H1 (cell line): ENCODE measurements at regions not wholly inside any gene's neighbourhood (a gene's known extent, or its start where the extent isn't known, plus 50 kb on each side); places are given as distances from the start of the nearest gene placed in this dataset.

Experiments used
- CTCF ChIA-PET: fragments of 300-600 bp; sonication (Branson Sonifier 250); formaldehyde crosslinking; loops from one replicate; lab custom pipeline; 2021; ENCODE audit not compliant: partially characterized antibody; lab: Charles Lee
- POLR2A ChIA-PET: fragments of 300-600 bp; sonication (Branson Sonifier 250); formaldehyde crosslinking; loops from one replicate; lab custom pipeline; 2021; ENCODE audit warnings: inconsistent platforms; ENCODE audit not compliant: partially characterized antibody; lab: Charles Lee
- DNase-seq, 2 experiments: peaks; one replicate each; pipeline versions ENCODE4 v3.0.0 to v3.0.0-alpha.2; 2010 to 2022; ENCODE audit warnings: low spot score in 2 of 2, low read depth in 1 of 2, mixed read lengths in 1 of 2
- FAIRE-seq: peaks from 2 replicates; lab custom pipeline; 2011; peaks lifted over from hg19 to GRCh38; lab: Jason Lieb, UNC
- H2AFZ ChIP-seq: 2 replicates; pipeline ENCODE4 v1.8.1; 2012; ENCODE audit warnings: low read length, inconsistent platforms
- H2AK5ac ChIP-seq: 2 replicates; pipeline ENCODE4 v1.6.1; 2013; ENCODE audit warnings: low read depth, low read length
- H2BK120ac ChIP-seq: replicated peaks from 2 replicates; pipeline ENCODE3; 2013; ENCODE audit warnings: low read depth, low read length, inconsistent platforms
- H2BK12ac ChIP-seq: 2 replicates; pipeline ENCODE4 v1.6.1; 2013; ENCODE audit warnings: low read depth, low read length
- H2BK15ac ChIP-seq: 2 replicates; pipeline ENCODE4 v1.6.1; 2013; ENCODE audit warnings: low read length
- H2BK20ac ChIP-seq: 2 replicates; pipeline ENCODE4 v1.6.1; 2013; ENCODE audit warnings: low read length
- H2BK5ac ChIP-seq: 2 replicates; pipeline ENCODE4 v1.6.1; 2013; ENCODE audit warnings: low read depth, low read length
- H3K14ac ChIP-seq: 2 replicates; pipeline ENCODE4 v1.6.1; 2013; ENCODE audit warnings: inconsistent platforms; ENCODE audit not compliant: insufficient read length
- H3K18ac ChIP-seq: 2 replicates; pipeline ENCODE4 v1.6.1; 2013; ENCODE audit warnings: low read length; ENCODE audit errors: extremely low read depth
- H3K23ac ChIP-seq: 2 replicates; pipeline ENCODE4 v1.6.1; 2013; ENCODE audit warnings: inconsistent platforms; ENCODE audit not compliant: insufficient read length
- H3K23me2 ChIP-seq: 2 replicates; pipeline ENCODE4 v1.6.1; 2013; ENCODE audit warnings: low read depth, low read length
- H3K27ac ChIP-seq: 2 replicates; pipeline ENCODE4 v1.6.1; 2011; ENCODE audit warnings: low read depth, low read length, inconsistent platforms
- H3K27me3 ChIP-seq, 4 experiments: replicated peaks in 1 of 4; 1 replicate in 1 of 4; 2 replicates in 3 of 4; pipeline versions ENCODE4 v1.6.1 to v1.8.1; 2011 to 2013; ENCODE audit warnings: low read length in 3 of 4, mild to moderate bottlenecking in 3 of 4, inconsistent platforms in 2 of 4, mixed read lengths in 2 of 4, moderate library complexity in 1 of 4; ENCODE audit not compliant: control insufficient read depth in 3 of 4, insufficient read depth in 3 of 4; ENCODE audit errors: extremely low read depth in 1 of 4
- H3K36me3 ChIP-seq, 4 experiments: 2 replicates each; pipeline versions ENCODE4 v1.6.1 to v1.8.1; 2011 to 2013; ENCODE audit warnings: mild to moderate bottlenecking in 4 of 4, low read length in 3 of 4, moderate library complexity in 2 of 4, control low read depth in 1 of 4, inconsistent platforms in 1 of 4; ENCODE audit not compliant: insufficient read depth in 4 of 4, control insufficient read depth in 2 of 4
- H3K4ac ChIP-seq: replicated peaks from 2 replicates; pipeline ENCODE3; 2013; ENCODE audit warnings: low read length, low read depth, mixed read lengths, inconsistent platforms; ENCODE audit not compliant: insufficient read length
- H3K4me1 ChIP-seq, 4 experiments: replicated peaks in 1 of 4; 1 replicate in 1 of 4; 2 replicates in 3 of 4; pipeline versions ENCODE4 v1.6.1 to v1.8.1; 2011 to 2013; ENCODE audit warnings: low read length in 3 of 4, inconsistent platforms in 2 of 4, mixed read lengths in 1 of 4; ENCODE audit not compliant: insufficient read depth in 4 of 4, control insufficient read depth in 3 of 4
- H3K4me2 ChIP-seq, 2 experiments: 2 replicates each; pipeline versions ENCODE4 v1.6.1 to v1.8.1; 2011 to 2013; ENCODE audit warnings: low read depth in 2 of 2, low read length in 2 of 2, control low read depth in 1 of 2, inconsistent platforms in 1 of 2, mild to moderate bottlenecking in 1 of 2; ENCODE audit not compliant: insufficient read depth in 1 of 2
- H3K4me3 ChIP-seq, 4 experiments: fragments of 200-600, 300-600 bp in 1 of 4; sonication (generic), shearing (Covaris generic), sonication (Bioruptor Twin) in 1 of 4; 2 replicates each; pipeline versions ENCODE4 v1.5.1 to v1.8.1; 2011 to 2016; ENCODE audit warnings: low read length in 4 of 4, low read depth in 3 of 4, control low read depth in 2 of 4, inconsistent platforms in 2 of 4, mild to moderate bottlenecking in 2 of 4, mixed read lengths in 1 of 4, moderate library complexity in 1 of 4; ENCODE audit not compliant: insufficient read depth in 2 of 4; ENCODE audit errors: extremely low read depth in 1 of 4
- H3K56ac ChIP-seq: replicated peaks from 2 replicates; pipeline ENCODE3; 2013; ENCODE audit warnings: low read depth, mild to moderate bottlenecking, mixed read lengths, low read length, inconsistent platforms; ENCODE audit not compliant: insufficient read length
- H3K79me1 ChIP-seq: 2 replicates; pipeline ENCODE4 v1.6.1; 2013; ENCODE audit warnings: low read depth, low read length, control low read depth
- H3K79me2 ChIP-seq, 2 experiments: 2 replicates each; pipeline versions ENCODE4 v1.6.1 to v1.8.1; 2012 to 2013; ENCODE audit warnings: low read length in 2 of 2, mild to moderate bottlenecking in 2 of 2, inconsistent platforms in 1 of 2; ENCODE audit not compliant: insufficient read depth in 2 of 2, control insufficient read depth in 1 of 2
- H3K9ac ChIP-seq, 4 experiments: replicated peaks in 1 of 4; 1 replicate in 1 of 4; 2 replicates in 3 of 4; pipeline versions ENCODE4 v1.6.1 to v1.8.1; 2011 to 2013; ENCODE audit warnings: low read depth in 3 of 4, low read length in 3 of 4, control low read depth in 2 of 4, mild to moderate bottlenecking in 2 of 4, moderate library complexity in 2 of 4, inconsistent platforms in 1 of 4; ENCODE audit errors: extremely low read depth in 1 of 4
- H3K9me3 ChIP-seq, 2 experiments: 2 replicates each; pipeline versions ENCODE4 v1.6.1 to v1.8.1; 2012 to 2013; ENCODE audit warnings: mild to moderate bottlenecking in 2 of 2, moderate library complexity in 2 of 2, control low read depth in 1 of 2, inconsistent platforms in 1 of 2, low read depth in 1 of 2, low read length in 1 of 2, mixed read lengths in 1 of 2; ENCODE audit not compliant: insufficient read depth in 2 of 2
- H4K20me1 ChIP-seq, 2 experiments: replicated peaks in 1 of 2; 2 replicates each; pipeline versions ENCODE3 to v1.8.1; 2011 to 2013; ENCODE audit warnings: inconsistent platforms in 2 of 2, low read length in 2 of 2, mild to moderate bottlenecking in 1 of 2; ENCODE audit not compliant: insufficient read depth in 2 of 2, control insufficient read depth in 1 of 2
- H4K5ac ChIP-seq: 2 replicates; pipeline ENCODE4 v1.6.1; 2013; ENCODE audit warnings: low read length, low read depth, mixed read lengths, inconsistent platforms; ENCODE audit not compliant: insufficient read length
- H4K8ac ChIP-seq: 2 replicates; pipeline ENCODE4 v1.8.0; 2013; ENCODE audit warnings: mild to moderate bottlenecking, moderate library complexity, low read length, inconsistent platforms; ENCODE audit not compliant: insufficient read depth; ENCODE audit errors: extremely low read depth
- H4K91ac ChIP-seq: replicated peaks from 2 replicates; pipeline ENCODE3; 2013; ENCODE audit warnings: low read length, mixed read lengths, inconsistent platforms; ENCODE audit not compliant: insufficient read length
- ASH2L ChIP-seq: fragments of 200-600, 300-600 bp; sonication (generic); IDR thresholded peaks from one replicate; pipeline ENCODE4 v1.7.1; 2017; ENCODE audit warnings: low read length
- BACH1 ChIP-seq: IDR thresholded peaks from 2 replicates; pipeline ENCODE4 v1.6.1; 2012; ENCODE audit warnings: low read length, improper control_type of control experiment
- CEBPB ChIP-seq: IDR thresholded peaks from 2 replicates; pipeline ENCODE4 v1.6.1; 2012; ENCODE audit warnings: low read depth, low read length
- CHD2 ChIP-seq: IDR thresholded peaks from 2 replicates; pipeline ENCODE4 v1.6.1; 2012; ENCODE audit warnings: low read length, improper control_type of control experiment
- GTF2F1 ChIP-seq: IDR thresholded peaks from 2 replicates; pipeline ENCODE4 v1.6.1; 2012; ENCODE audit warnings: low read depth, low read length, improper control_type of control experiment, borderline replicate concordance
- HDAC6 ChIP-seq: IDR thresholded peaks from one replicate; pipeline ENCODE4 v1.7.1; 2012; ENCODE audit warnings: low read depth, mild to moderate bottlenecking, inconsistent platforms, low read length, moderate library complexity
- NRF1 ChIP-seq: IDR thresholded peaks from 2 replicates; pipeline ENCODE4 v1.6.1; 2011; ENCODE audit warnings: mild to moderate bottlenecking, low read depth, low read length, improper control_type of control experiment
- RAD21 ChIP-seq, 2 experiments: IDR thresholded peaks in 1 of 2; conservative IDR thresholded peaks in 1 of 2; 2 replicates each; pipeline ENCODE4 v1.6.1; 2011; ENCODE audit warnings: low read depth in 2 of 2, low read length in 2 of 2, improper control_type of control experiment in 1 of 2, inconsistent platforms in 1 of 2, mild to moderate bottlenecking in 1 of 2, moderate library complexity in 1 of 2
- SUZ12 ChIP-seq: fragments of 200-600 bp; sonication (generic); IDR thresholded peaks from 2 replicates; pipeline ENCODE4 v1.6.1; 2012; ENCODE audit warnings: mild to moderate bottlenecking, inconsistent platforms, low read length, moderate library complexity, mixed read lengths
- WGBS, 2 experiments: shearing (Covaris generic) in 1 of 2; methylation state at CpG; one replicate each; pipeline versions ENCODE4 v1.1.6 to v1.1.7; 2013 to 2015; ENCODE audit warnings: low lambda C conversion rate in 2 of 2, mixed read lengths in 2 of 2, inconsistent platforms in 1 of 2, low coverage in 1 of 2, missing lambda C conversion rate in 1 of 2; ENCODE audit not compliant: insufficient replicate concordance in 2 of 2, insufficient coverage in 1 of 2, insufficient read length in 1 of 2; ENCODE audit errors: extremely low coverage in 1 of 2, missing lambda C conversion rate in 1 of 2; 5-methylcytosine and 5-hydroxymethylcytosine counted together
- TF ChIP-seq, protein P1 (sequence below): IDR thresholded peaks from 2 replicates; pipeline ENCODE4 v1.6.1; 2012; ENCODE audit warnings: inconsistent platforms
- TF ChIP-seq, protein P2 (sequence below): IDR thresholded peaks from 2 replicates; pipeline ENCODE4 v1.6.1; 2011; ENCODE audit warnings: low read length, improper control_type of control experiment

DNA sequence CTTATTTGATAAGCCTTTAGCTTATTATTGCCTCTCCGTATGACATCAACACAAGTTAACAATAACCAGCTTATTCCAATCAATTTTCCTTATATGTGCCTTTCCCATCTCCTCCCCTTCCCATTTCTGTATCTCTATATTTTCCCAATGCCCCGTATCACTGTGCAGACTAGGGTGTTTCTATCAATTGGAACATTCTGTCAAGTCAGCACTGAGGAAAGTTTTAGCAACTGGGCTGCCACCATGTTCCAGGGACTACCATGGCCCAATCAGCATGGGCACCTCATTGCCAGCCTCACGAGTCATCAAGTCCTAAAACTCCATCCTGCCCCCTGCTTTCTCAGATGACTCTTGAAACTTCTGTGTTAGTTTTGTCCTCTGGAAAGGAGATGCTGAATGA lies 973.1 kb upstream of the CNTN5 start:
- FAIRE-seq (no peak), DNase-seq (no peak)
- Histone ChIP-seq H3K56ac (no peak overlapping the region), H3K79me2 (no peaks in the 10 kb centered on the region), H4K8ac (no peak overlapping the region), H4K5ac (no peak overlapping the region), H3K4me3 (no peak overlapping the region), H3K23me2 (no peaks in the 10 kb centered on the region), H3K79me1 (no peaks in the 10 kb centered on the region), H3K9ac (no peak overlapping the region), H2AK5ac (no peak overlapping the region), H4K91ac (no peak overlapping the region), H2BK120ac (no peak overlapping the region), H2AFZ (no peak overlapping the region; the same call in 1 of the 2 replicates), H3K14ac (no peak overlapping the region), H2BK15ac (no peak overlapping the region), H3K4me1 (no peaks in the 10 kb centered on the region), H3K9me3 (no peaks in the 10 kb centered on the region), H3K4me2 (no peak overlapping the region), H4K20me1 (no peaks in the 10 kb centered on the region), H2BK5ac (no peak overlapping the region), H2BK20ac (no peak overlapping the region), H3K4ac (no peak overlapping the region), H3K18ac (no peak overlapping the region), H3K36me3 (no peaks in the 10 kb centered on the region), H3K27me3 (peaks cover 0 to 1% (median 0%) of the 10 kb centered on the region in 4 experiments; a peak in 1 of 7 replicates), H3K23ac (no peak overlapping the region), H2BK12ac (no peak overlapping the region), H3K27ac (no peak overlapping the region)
- WGBS, 2 experiments = 95% methylated on average over 3 of the region's 3 CpGs; no CpG with 5 or more reads in 1 of the 2 experiments
- ChIA-PET POLR2A (no interaction called here), CTCF (no interaction called here)
- TF ChIP-seq NRF1 (no peak), HDAC6 (no peak), RAD21 (IDR thresholded peaks at IDR 0.05 in 1 of 2, conservative IDR thresholded peaks at IDR 0.05 in 1 of 2; ENCODE audit: low read depth in 2 of 2, low read length in 2 of 2) (no peak), CHD2 (no peak), ASH2L (no peak), GTF2F1 (no peak), SUZ12 (no peak), CEBPB (no peak), BACH1 (no peak)
- TF ChIP-seq, protein P1, sequence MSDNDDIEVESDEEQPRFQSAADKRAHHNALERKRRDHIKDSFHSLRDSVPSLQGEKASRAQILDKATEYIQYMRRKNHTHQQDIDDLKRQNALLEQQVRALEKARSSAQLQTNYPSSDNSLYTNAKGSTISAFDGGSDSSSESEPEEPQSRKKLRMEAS = no peak
- TF ChIP-seq, protein P2, sequence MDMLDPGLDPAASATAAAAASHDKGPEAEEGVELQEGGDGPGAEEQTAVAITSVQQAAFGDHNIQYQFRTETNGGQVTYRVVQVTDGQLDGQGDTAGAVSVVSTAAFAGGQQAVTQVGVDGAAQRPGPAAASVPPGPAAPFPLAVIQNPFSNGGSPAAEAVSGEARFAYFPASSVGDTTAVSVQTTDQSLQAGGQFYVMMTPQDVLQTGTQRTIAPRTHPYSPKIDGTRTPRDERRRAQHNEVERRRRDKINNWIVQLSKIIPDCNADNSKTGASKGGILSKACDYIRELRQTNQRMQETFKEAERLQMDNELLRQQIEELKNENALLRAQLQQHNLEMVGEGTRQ = no peak
